ENCODE measurements at regions not wholly inside any gene's neighbourhood (a gene's known extent, or its start where the extent isn't known, plus 50 kb on each side); places are given as distances from the start of the nearest gene placed in this dataset.

DNA sequence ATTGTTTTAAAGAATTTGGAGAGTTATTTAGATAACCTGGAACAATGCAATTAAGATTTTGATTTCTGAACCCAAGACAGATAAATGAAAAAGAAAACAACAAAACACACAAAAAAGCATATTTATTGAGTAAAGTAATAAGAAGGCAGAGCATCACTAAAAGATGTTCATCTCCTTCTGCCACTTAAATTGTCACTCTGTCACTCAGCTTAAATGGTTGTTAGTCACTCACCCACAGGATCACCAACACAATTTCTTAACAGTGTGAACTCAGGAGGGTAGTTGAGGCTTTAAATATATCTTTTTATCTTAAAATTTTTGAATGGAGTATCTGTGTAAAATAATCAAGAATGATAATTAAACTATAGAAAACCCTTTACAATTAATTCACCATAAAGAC lies 1215.5 kb upstream of the PCDH20 start:
- Histone ChIP-seq H3K9ac (ENCODE audit: insufficient read depth, low read depth, low read length) (no peak overlapping the region), H4K20me1 (ENCODE audit: insufficient read depth, low read length) (no peaks in the 10 kb centered on the region), H3K36me3 (replicated peaks in 1 of 2; ENCODE audit: control insufficient read depth in 1 of 2, insufficient read depth in 2 of 2, low read length in 2 of 2) (no peaks in the 10 kb centered on the region), H3K79me2 (ENCODE audit: insufficient read depth, low read length) (no peaks in the 10 kb centered on the region), H3K9me3 (ENCODE audit: low read length) (no peaks in the 10 kb centered on the region), H3K4me2 (ENCODE audit: low read depth, low read length) (no peak overlapping the region), H3K27me3 (ENCODE audit: control insufficient read depth in 1 of 2, insufficient read depth in 2 of 2, low read length in 2 of 2) (no peaks in the 10 kb centered on the region), H3K4me1 (ENCODE audit: insufficient read depth, low read length) (no peaks in the 10 kb centered on the region), H2AFZ (ENCODE audit: low read length) (no peak overlapping the region), H3K27ac (ENCODE audit: extremely low read length, insufficient read depth, low read length) (no peak overlapping the region), H3K4me3 (replicated peaks in 1 of 3; ENCODE audit: insufficient read depth in 1 of 3, low read depth in 2 of 3, low read length in 3 of 3) (no peak overlapping the region)
- TF ChIP-seq SNAPC2 (CRISPR knock-in tag; IDR thresholded peaks at IDR 0.05) = no peak
- TF ChIP-seq, protein P1, sequence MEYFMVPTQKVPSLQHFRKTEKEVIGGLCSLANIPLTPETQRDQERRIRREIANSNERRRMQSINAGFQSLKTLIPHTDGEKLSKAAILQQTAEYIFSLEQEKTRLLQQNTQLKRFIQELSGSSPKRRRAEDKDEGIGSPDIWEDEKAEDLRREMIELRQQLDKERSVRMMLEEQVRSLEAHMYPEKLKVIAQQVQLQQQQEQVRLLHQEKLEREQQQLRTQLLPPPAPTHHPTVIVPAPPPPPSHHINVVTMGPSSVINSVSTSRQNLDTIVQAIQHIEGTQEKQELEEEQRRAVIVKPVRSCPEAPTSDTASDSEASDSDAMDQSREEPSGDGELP (IDR thresholded peaks at IDR 0.05; ENCODE audit: borderline replicate concordance, low read depth) = no peak
- ChIA-PET POLR2A (no interaction called here), CTCF (ENCODE audit: low intra/inter-chr PET ratio, low total read pairs) (no interaction called here)
- BruUV-seq (replicated peaks) = no TSS peak
- DNase-seq (ENCODE audit: low spot score) = no peak
- in situ Hi-C loops (cut with HindIII; ENCODE audit: extremely low pct_ligation_motif_present, low pct_unique_long_range_greater_than_20kb) = no loop called here
- intact Hi-C loops (cut with micrococcal nuclease; ENCODE audit: unreplicated experiment) = no loop called here
- FAIRE-seq = no peak
- no peak for ATAC-seq

GRCh38 chr13:62629618-62630017 lies 1214.0 kb upstream of the PCDH20 start:
- H3K4me1 ChIP-seq (ENCODE audit: insufficient read depth, low read length) = no peaks in the 10 kb centered on the region
- FAIRE-seq = no peak

More at GRCh38 chr13:62629618-62630017, 1214.0 kb upstream of the PCDH20 start:
- 1% methylated on average over 3 of the region's 3 CpGs for WGBS (ENCODE audit: low lambda C conversion rate)
- ChIA-PET POLR2A (no interaction called here), CTCF (ENCODE audit: low intra/inter-chr PET ratio, low total read pairs) (no interaction called here)
- intact Hi-C loops (cut with micrococcal nuclease; ENCODE audit: unreplicated experiment) (no loop called here), in situ Hi-C loops (cut with HindIII; ENCODE audit: extremely low pct_ligation_motif_present, low pct_unique_long_range_greater_than_20kb) (no loop called here)
- Histone ChIP-seq H3K9me3 (ENCODE audit: low read length) (no peaks in the 10 kb centered on the region), H3K79me2 (ENCODE audit: insufficient read depth, low read length) (no peaks in the 10 kb centered on the region), H3K4me3 (replicated peaks in 1 of 3; ENCODE audit: insufficient read depth in 1 of 3, low read depth in 2 of 3, low read length in 3 of 3) (no peak overlapping the region), H3K9ac (ENCODE audit: insufficient read depth, low read depth, low read length) (no peak overlapping the region), H3K36me3 (replicated peaks in 1 of 2; ENCODE audit: control insufficient read depth in 1 of 2, insufficient read depth in 2 of 2, low read length in 2 of 2) (no peaks in the 10 kb centered on the region), H4K20me1 (ENCODE audit: insufficient read depth, low read length) (no peaks in the 10 kb centered on the region), H2AFZ (ENCODE audit: low read length) (no peak overlapping the region), H3K4me2 (ENCODE audit: low read depth, low read length) (no peak overlapping the region), H3K27ac (ENCODE audit: extremely low read length, insufficient read depth, low read length) (no peak overlapping the region), H3K27me3 (ENCODE audit: control insufficient read depth in 1 of 2, insufficient read depth in 2 of 2, low read length in 2 of 2) (no peaks in the 10 kb centered on the region)
- TF ChIP-seq WIZ (CRISPR knock-in tag; IDR thresholded peaks at IDR 0.05) = no peak
- no peak for TF ChIP-seq HHEX (CRISPR knock-in tag; IDR thresholded peaks at IDR 0.05)
- no peak for TF ChIP-seq STAG1 (CRISPR knock-in tag; IDR thresholded peaks at IDR 0.05)
- TF ChIP-seq NAIF1 (CRISPR knock-in tag; IDR thresholded peaks at IDR 0.05; ENCODE audit: borderline replicate concordance) = no peak
- TF ChIP-seq KLF9 (CRISPR knock-in tag; IDR thresholded peaks at IDR 0.05; ENCODE audit: low read depth) = no peak
- no peak for TF ChIP-seq ZNF333 (CRISPR knock-in tag; IDR thresholded peaks at IDR 0.05; ENCODE audit: borderline replicate concordance)
- no peak for TF ChIP-seq CERS6 (CRISPR knock-in tag; IDR thresholded peaks at IDR 0.05)
- TF ChIP-seq, protein P2, sequence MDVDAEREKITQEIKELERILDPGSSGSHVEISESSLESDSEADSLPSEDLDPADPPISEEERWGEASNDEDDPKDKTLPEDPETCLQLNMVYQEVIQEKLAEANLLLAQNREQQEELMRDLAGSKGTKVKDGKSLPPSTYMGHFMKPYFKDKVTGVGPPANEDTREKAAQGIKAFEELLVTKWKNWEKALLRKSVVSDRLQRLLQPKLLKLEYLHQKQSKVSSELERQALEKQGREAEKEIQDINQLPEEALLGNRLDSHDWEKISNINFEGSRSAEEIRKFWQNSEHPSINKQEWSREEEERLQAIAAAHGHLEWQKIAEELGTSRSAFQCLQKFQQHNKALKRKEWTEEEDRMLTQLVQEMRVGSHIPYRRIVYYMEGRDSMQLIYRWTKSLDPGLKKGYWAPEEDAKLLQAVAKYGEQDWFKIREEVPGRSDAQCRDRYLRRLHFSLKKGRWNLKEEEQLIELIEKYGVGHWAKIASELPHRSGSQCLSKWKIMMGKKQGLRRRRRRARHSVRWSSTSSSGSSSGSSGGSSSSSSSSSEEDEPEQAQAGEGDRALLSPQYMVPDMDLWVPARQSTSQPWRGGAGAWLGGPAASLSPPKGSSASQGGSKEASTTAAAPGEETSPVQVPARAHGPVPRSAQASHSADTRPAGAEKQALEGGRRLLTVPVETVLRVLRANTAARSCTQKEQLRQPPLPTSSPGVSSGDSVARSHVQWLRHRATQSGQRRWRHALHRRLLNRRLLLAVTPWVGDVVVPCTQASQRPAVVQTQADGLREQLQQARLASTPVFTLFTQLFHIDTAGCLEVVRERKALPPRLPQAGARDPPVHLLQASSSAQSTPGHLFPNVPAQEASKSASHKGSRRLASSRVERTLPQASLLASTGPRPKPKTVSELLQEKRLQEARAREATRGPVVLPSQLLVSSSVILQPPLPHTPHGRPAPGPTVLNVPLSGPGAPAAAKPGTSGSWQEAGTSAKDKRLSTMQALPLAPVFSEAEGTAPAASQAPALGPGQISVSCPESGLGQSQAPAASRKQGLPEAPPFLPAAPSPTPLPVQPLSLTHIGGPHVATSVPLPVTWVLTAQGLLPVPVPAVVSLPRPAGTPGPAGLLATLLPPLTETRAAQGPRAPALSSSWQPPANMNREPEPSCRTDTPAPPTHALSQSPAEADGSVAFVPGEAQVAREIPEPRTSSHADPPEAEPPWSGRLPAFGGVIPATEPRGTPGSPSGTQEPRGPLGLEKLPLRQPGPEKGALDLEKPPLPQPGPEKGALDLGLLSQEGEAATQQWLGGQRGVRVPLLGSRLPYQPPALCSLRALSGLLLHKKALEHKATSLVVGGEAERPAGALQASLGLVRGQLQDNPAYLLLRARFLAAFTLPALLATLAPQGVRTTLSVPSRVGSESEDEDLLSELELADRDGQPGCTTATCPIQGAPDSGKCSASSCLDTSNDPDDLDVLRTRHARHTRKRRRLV (CRISPR knock-in tag; IDR thresholded peaks at IDR 0.05) = no peak
- no peak for TF ChIP-seq ELF1 (CRISPR knock-in tag; IDR thresholded peaks at IDR 0.05)
- ATAC-seq (no peak), DNase-seq (ENCODE audit: low spot score) (no peak)
- no TSS peak for BruUV-seq (replicated peaks)
